Body of pancreas (tissue), 4 donors: ENCODE measurements at regions not wholly inside any gene's neighbourhood (a gene's known extent, or its start where the extent isn't known, plus 50 kb on each side); places are given as distances from the start of the nearest gene placed in this dataset.

ENCODE experiments used
- CTCF ChIP-seq, 7 experiments: fragments of 450-650 bp in 4 of 7; fragments of 200-600 bp in 3 of 7; sonication (generic) in 3 of 7; IDR thresholded peaks; one replicate each; pipeline ENCODE4 v1.5.1; 2016 to 2019; ENCODE audit warnings: antibody characterized with exemption in 7 of 7
- POLR2A ChIP-seq, 3 donors: fragments of 450-650 bp; IDR thresholded peaks; one replicate each; pipeline ENCODE4 v1.6.1; 2016; ENCODE audit warnings: antibody characterized with exemption in 3 of 3, mild to moderate bottlenecking in 2 of 3

GRCh38 chr1:71203241-71203640 is 122.4 kb upstream of the ZRANB2 start:
- TF ChIP-seq CTCF (IDR thresholded peaks at IDR 0.05) (no peak), POLR2A (IDR thresholded peaks at IDR 0.05) (no peak)
